Naive B cell (primary cell): ENCODE measurements at regions not wholly inside any gene's neighbourhood (a gene's known extent, or its start where the extent isn't known, plus 50 kb on each side); places are given as distances from the start of the nearest gene placed in this dataset.

Source experiments
- ATAC-seq, 2 donors: fragments of 150-1000 bp; cut with Tn5 transposase; 2 replicates each; pipeline ENCODE4 v1.10.0; 2021; ENCODE audit warnings: low read depth in 2 of 2, mild to moderate bottlenecking in 2 of 2, moderate library complexity in 2 of 2
- DNase-seq: peaks from one replicate; pipeline ENCODE4 v3.0.0; 2022
- H3K27ac Mint-ChIP-seq, 6 donors: one replicate each; pipeline ENCODE4 v1.8.0; 2020 to 2022; ENCODE audit warnings: mild to moderate bottlenecking in 6 of 6, mixed read lengths in 6 of 6, moderate library complexity in 5 of 6, inconsistent platforms in 2 of 6
- H3K27me3 Mint-ChIP-seq, 3 donors: one replicate each; pipeline ENCODE4 v1.8.0; 2021 to 2022; ENCODE audit warnings: mixed read lengths in 3 of 3, mild to moderate bottlenecking in 1 of 3
- H3K36me3 Mint-ChIP-seq, 2 donors: one replicate each; pipeline ENCODE4 v1.8.0; 2020 to 2022; ENCODE audit warnings: mixed read lengths in 2 of 2, inconsistent platforms in 1 of 2, mild to moderate bottlenecking in 1 of 2
- H3K4me1 Mint-ChIP-seq, 3 donors: one replicate each; pipeline ENCODE4 v1.8.0; 2020 to 2022; ENCODE audit warnings: mixed read lengths in 3 of 3, inconsistent platforms in 1 of 3, mild to moderate bottlenecking in 1 of 3, moderate library complexity in 1 of 3
- H3K4me3 Mint-ChIP-seq, 8 donors: one replicate each; pipeline ENCODE4 v1.8.0; 2020 to 2022; ENCODE audit warnings: mild to moderate bottlenecking in 8 of 8, mixed read lengths in 8 of 8, moderate library complexity in 8 of 8, inconsistent platforms in 2 of 8
- H3K9me3 Mint-ChIP-seq, 7 donors: one replicate each; pipeline ENCODE4 v1.8.0; 2020 to 2022; ENCODE audit warnings: mixed read lengths in 7 of 7, mild to moderate bottlenecking in 5 of 7, inconsistent platforms in 2 of 7, moderate library complexity in 1 of 7

GRCh38 chr21:32216293-32216692, 62.6 kb downstream of the MIS18A start:
- Mint-ChIP-seq H3K27ac (no peak overlapping the region), H3K36me3 (peaks cover 5 to 14% of the 10 kb centered on the region in 2 donors), H3K4me1 (no peaks in the 10 kb centered on the region), H3K9me3 (peaks cover 4 to 52% (median 15%) of the 10 kb centered on the region in 7 donors), H3K27me3 (peaks cover 0 to 34% (median 13%) of the 10 kb centered on the region in 3 donors), H3K4me3 (no peak overlapping the region)
- DNase-seq: no peak
- no peak for ATAC-seq

- no peak for ATAC-seq
These were observed 63.6 kb downstream of the MIS18A start for GRCh38 chr21:32215306-32215685.

GRCh38 chr21:32214654-32215305, 64.1 kb downstream of the MIS18A start:
- H3K27me3 Mint-ChIP-seq: peaks cover 0 to 27% (median 13%) of the 10 kb centered on the region in 3 donors
- peaks cover 0 to 38% (median 8%) of the 10 kb centered on the region in 7 donors for H3K9me3 Mint-ChIP-seq
- H3K36me3 Mint-ChIP-seq: peaks cover 0 to 5% of the 10 kb centered on the region in 2 donors
- no peaks in the 10 kb centered on the region for H3K4me1 Mint-ChIP-seq
- H3K27ac Mint-ChIP-seq: no peak overlapping the region
- no peak overlapping the region for H3K4me3 Mint-ChIP-seq
- ATAC-seq (no peak), DNase-seq (no peak)

More at GRCh38 chr21:32215306-32215685, 63.6 kb downstream of the MIS18A start:
- Mint-ChIP-seq H3K36me3 (peaks cover 4 to 5% of the 10 kb centered on the region in 2 donors), H3K9me3 (peaks cover 0 to 42% (median 9%) of the 10 kb centered on the region in 7 donors), H3K27ac (no peak overlapping the region), H3K27me3 (peaks cover 0 to 27% (median 13%) of the 10 kb centered on the region in 3 donors), H3K4me1 (no peaks in the 10 kb centered on the region), H3K4me3 (no peak overlapping the region)
- no peak for DNase-seq

- Mint-ChIP-seq H3K27ac (no peak overlapping the region), H3K4me3 (no peak overlapping the region), H3K4me1 (no peaks in the 10 kb centered on the region), H3K27me3 (peaks cover 0 to 20% (median 7%) of the 10 kb centered on the region in 3 donors), H3K9me3 (peaks cover 0 to 33% (median under 1%) of the 10 kb centered on the region in 7 donors), H3K36me3 (peaks cover 0 to 1% of the 10 kb centered on the region in 2 donors)
- DNase-seq (no peak), ATAC-seq (no peak)
These were observed 66.7 kb downstream of the MIS18A start for GRCh38 chr21:32212116-32212515.

- H3K36me3 Mint-ChIP-seq: no peaks in the 10 kb centered on the region
- ATAC-seq (no peak), DNase-seq (no peak)
- no peak overlapping the region for H3K4me3 Mint-ChIP-seq
- H3K9me3 Mint-ChIP-seq: peaks cover 0 to 26% (median 2%) of the 10 kb centered on the region in 7 donors
- peaks cover 0 to 17% (median 6%) of the 10 kb centered on the region in 3 donors for H3K27me3 Mint-ChIP-seq
- no peak overlapping the region for H3K27ac Mint-ChIP-seq
- no peaks in the 10 kb centered on the region for H3K4me1 Mint-ChIP-seq
These were observed 67.5 kb downstream of the MIS18A start for GRCh38 chr21:32211306-32211705.

GRCh38 chr21:32209580-32209979, 69.3 kb downstream of the MIS18A start:
- H3K4me1 Mint-ChIP-seq: no peaks in the 10 kb centered on the region

GRCh38 chr21:32207406-32207716, 71.5 kb downstream of the MIS18A start:
- Mint-ChIP-seq H3K27me3 (no peaks in the 10 kb centered on the region), H3K27ac (no peak overlapping the region), H3K4me1 (no peaks in the 10 kb centered on the region), H3K4me3 (no peak overlapping the region), H3K9me3 (peaks cover 2 to 20% (median 13%) of the 10 kb centered on the region in 7 donors), H3K36me3 (peaks cover 6 to 8% of the 10 kb centered on the region in 2 donors)
- no peak for ATAC-seq
- DNase-seq: no peak

More at GRCh38 chr21:32209580-32209979, 69.3 kb downstream of the MIS18A start:
- Mint-ChIP-seq H3K27ac (no peak overlapping the region), H3K27me3 (peaks cover 0 to 6% (median 4%) of the 10 kb centered on the region in 3 donors), H3K36me3 (no peaks in the 10 kb centered on the region), H3K9me3 (peaks cover 0 to 29% (median 7%) of the 10 kb centered on the region in 7 donors), H3K4me3 (no peak overlapping the region)
- no peak for DNase-seq
- ATAC-seq: no peak

GRCh38 chr21:32206631-32207405, 72.0 kb downstream of the MIS18A start:
- no peak for DNase-seq
- Mint-ChIP-seq H3K27me3 (no peaks in the 10 kb centered on the region), H3K36me3 (peaks cover 6 to 8% of the 10 kb centered on the region in 2 donors), H3K9me3 (peaks cover 2 to 20% (median 13%) of the 10 kb centered on the region in 7 donors), H3K27ac (peak overlapping the region in 1 of 6 donors; percentile 54), H3K4me1 (no peaks in the 10 kb centered on the region), H3K4me3 (no peak overlapping the region)
- no peak for ATAC-seq

GRCh38 chr21:32203877-32204480, 74.9 kb downstream of the MIS18A start:
- peaks cover 6 to 8% of the 10 kb centered on the region in 2 donors for H3K36me3 Mint-ChIP-seq
- ATAC-seq: no peak
- H3K9me3 Mint-ChIP-seq: peaks cover 2 to 20% (median 13%) of the 10 kb centered on the region in 7 donors
- H3K4me1 Mint-ChIP-seq: no peaks in the 10 kb centered on the region
- no peak for DNase-seq
- H3K27ac Mint-ChIP-seq: peak overlapping the region in 1 of 6 donors; percentile 1
- no peaks in the 10 kb centered on the region for H3K27me3 Mint-ChIP-seq
- no peak overlapping the region for H3K4me3 Mint-ChIP-seq

- no peak overlapping the region for H3K4me3 Mint-ChIP-seq
- no peaks in the 10 kb centered on the region for H3K4me1 Mint-ChIP-seq
- H3K9me3 Mint-ChIP-seq: peaks cover 0 to 13% (median 9%) of the 10 kb centered on the region in 7 donors
- ATAC-seq (no peak), DNase-seq (no peak)
- H3K27me3 Mint-ChIP-seq: no peaks in the 10 kb centered on the region
- peaks cover 6 to 8% of the 10 kb centered on the region in 2 donors for H3K36me3 Mint-ChIP-seq
- no peak overlapping the region for H3K27ac Mint-ChIP-seq
These were observed 78.8 kb downstream of the MIS18A start for GRCh38 chr21:32200029-32200428.

GRCh38 chr21:32198384-32198783, 80.5 kb downstream of the MIS18A start:
- peaks cover 0 to 6% (median 0%) of the 10 kb centered on the region in 7 donors for H3K9me3 Mint-ChIP-seq
- no peak for ATAC-seq
- no peak overlapping the region for H3K4me3 Mint-ChIP-seq
- H3K27ac Mint-ChIP-seq: peak overlapping the region in 1 of 6 donors; percentile 64
- DNase-seq: no peak
- no peaks in the 10 kb centered on the region for H3K27me3 Mint-ChIP-seq
- H3K36me3 Mint-ChIP-seq: no peaks in the 10 kb centered on the region
- H3K4me1 Mint-ChIP-seq: no peaks in the 10 kb centered on the region

- H3K36me3 Mint-ChIP-seq: no peaks in the 10 kb centered on the region
- no peak for ATAC-seq
- H3K27me3 Mint-ChIP-seq: no peaks in the 10 kb centered on the region
- no peak overlapping the region for H3K4me3 Mint-ChIP-seq
- H3K4me1 Mint-ChIP-seq: no peaks in the 10 kb centered on the region
- DNase-seq: no peak
- peaks cover 0 to 5% (median 0%) of the 10 kb centered on the region in 7 donors for H3K9me3 Mint-ChIP-seq
- H3K27ac Mint-ChIP-seq: no peak overlapping the region
These were observed 81.0 kb downstream of the MIS18A start for GRCh38 chr21:32197896-32198295.

GRCh38 chr21:32196001-32196400, 82.8 kb downstream of the MIS18A start:
- peaks cover 0 to 5% (median 0%) of the 10 kb centered on the region in 7 donors for H3K9me3 Mint-ChIP-seq
- ATAC-seq (no peak), DNase-seq (no peak)
- H3K27me3 Mint-ChIP-seq: peaks cover 0 to 8% (median 5%) of the 10 kb centered on the region in 3 donors
- H3K27ac Mint-ChIP-seq: peak overlapping the region in 1 of 6 donors; percentile 92
- H3K36me3 Mint-ChIP-seq: no peaks in the 10 kb centered on the region
- no peaks in the 10 kb centered on the region for H3K4me1 Mint-ChIP-seq
- H3K4me3 Mint-ChIP-seq: no peak overlapping the region
